ENCODE measurements at regions not wholly inside any gene's neighbourhood (a gene's known extent, or its start where the extent isn't known, plus 50 kb on each side); places are given as distances from the start of the nearest gene placed in this dataset.

DNA sequence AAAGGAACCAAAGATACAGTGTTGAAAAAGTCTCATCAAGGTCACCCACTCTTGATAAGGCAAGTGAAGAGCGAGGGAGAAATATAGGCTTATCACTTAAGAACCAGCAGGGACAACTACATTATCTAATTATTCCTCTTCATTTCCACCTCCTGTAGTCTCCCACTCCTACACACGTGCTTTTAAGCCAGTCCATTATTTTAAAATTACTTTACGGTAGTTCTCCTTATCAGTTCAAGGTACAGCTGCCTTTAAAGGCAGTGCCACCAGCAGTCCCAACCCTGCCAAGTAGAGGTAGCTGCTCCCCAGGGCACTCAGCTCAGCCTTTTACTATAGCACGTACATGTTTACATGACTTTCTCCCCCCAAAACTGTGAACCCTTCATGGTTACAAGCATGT, 161.5 kb upstream of the BLID start:
- Histone ChIP-seq H3K4me1 (ENCODE audit: control insufficient read depth in 1 of 2, insufficient read depth in 2 of 2, low read length in 2 of 2) (no peaks in the 10 kb centered on the region), H3K4me3 (replicated peaks in 1 of 2; ENCODE audit: low read depth in 1 of 2, low read length in 2 of 2) (no peak overlapping the region), H4K20me1 (ENCODE audit: insufficient read depth) (no peaks in the 10 kb centered on the region), H3K9me3 (ENCODE audit: control insufficient read depth in 1 of 2, insufficient read depth in 1 of 2, low read depth in 1 of 2, low read length in 2 of 2) (no peaks in the 10 kb centered on the region), H3K4me2 (ENCODE audit: low read length) (no peak overlapping the region), H3K9ac (ENCODE audit: low read length) (no peak overlapping the region), H3K27me3 (ENCODE audit: insufficient read depth, low read length) (no peaks in the 10 kb centered on the region), H3K36me3 (ENCODE audit: control insufficient read depth in 1 of 2, insufficient read depth in 2 of 2, low read length in 2 of 2) (no peaks in the 10 kb centered on the region), H3K27ac (ENCODE audit: low read depth, low read length) (no peak overlapping the region), H3K9me2 (ENCODE audit: insufficient read depth) (no peaks in the 10 kb centered on the region), H3K79me2 (ENCODE audit: insufficient read depth, low read length) (no peaks in the 10 kb centered on the region), H2AFZ (ENCODE audit: low read depth, low read length, poor library complexity, severe bottlenecking) (no peak overlapping the region)
- no peak for ATAC-seq
- intact Hi-C loops (cut with micrococcal nuclease): no loop called here
- BruUV-seq (replicated peaks): no TSS peak
- RAD21 ChIA-PET (ENCODE audit: low non-redundant PET in 1 of 2, low total read pairs in 2 of 2, uncharacterized antibody in 2 of 2, unreplicated experiment in 2 of 2): no interaction called here
- TF ChIP-seq ZNF274 (IDR thresholded peaks at IDR 0.05; ENCODE audit: low read depth, low read length): no peak
- TF ChIP-seq EGR1 (IDR thresholded peaks at IDR 0.05; ENCODE audit: low read depth): no peak
- no peak for TF ChIP-seq POLR2AphosphoS5 (IDR thresholded peaks at IDR 0.05; ENCODE audit: low read depth, low read length)
- no peak for TF ChIP-seq CBX3 (IDR thresholded peaks at IDR 0.05; ENCODE audit: low read depth)
- no peak for TF ChIP-seq RAD21 (IDR thresholded peaks at IDR 0.05; ENCODE audit: low read depth)
- TF ChIP-seq ELF1 (IDR thresholded peaks at IDR 0.05; ENCODE audit: borderline replicate concordance, low read depth): no peak
- TF ChIP-seq SP1 (IDR thresholded peaks at IDR 0.05; ENCODE audit: low read depth): no peak
- CTCF ChIA-PET: no interaction called here
- POLR2A ChIA-PET: no interaction called here
- DNase-seq (ENCODE audit: low read depth, low spot score): no peak

DNA sequence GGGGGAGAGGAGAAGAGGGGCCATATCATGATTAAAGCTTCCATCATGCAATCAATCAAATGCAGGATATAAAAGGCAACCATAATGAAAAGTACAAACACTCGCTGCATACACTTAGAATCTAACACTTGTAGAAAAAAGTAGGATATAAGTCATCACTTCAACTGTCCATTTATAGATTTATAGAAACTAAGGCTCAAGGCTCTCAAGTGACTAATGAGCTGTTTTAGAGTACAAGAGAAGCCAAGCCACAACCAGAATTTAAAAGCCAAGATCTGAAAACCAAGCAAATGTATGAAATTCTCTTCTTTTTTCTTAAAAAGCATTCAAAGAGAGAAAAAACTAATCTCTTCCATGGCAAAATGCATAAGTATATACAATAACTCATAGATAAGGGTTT, 160.2 kb upstream of the BLID start:
- ATAC-seq: no peak
- ChIA-PET RAD21 (ENCODE audit: low non-redundant PET in 1 of 2, low total read pairs in 2 of 2, uncharacterized antibody in 2 of 2, unreplicated experiment in 2 of 2) (no interaction called here), POLR2A (no interaction called here), CTCF (no interaction called here)
- no peaks in the 10 kb centered on the region for H3K36me3 ChIP-seq (ENCODE audit: control insufficient read depth in 1 of 2, insufficient read depth in 2 of 2, low read length in 2 of 2)
- intact Hi-C loops (cut with micrococcal nuclease): no loop called here
- no peak overlapping the region for H2AFZ ChIP-seq (ENCODE audit: low read depth, low read length, poor library complexity, severe bottlenecking)
- no peak for TF ChIP-seq EGR1 (IDR thresholded peaks at IDR 0.05; ENCODE audit: low read depth)
- TF ChIP-seq, protein P1, sequence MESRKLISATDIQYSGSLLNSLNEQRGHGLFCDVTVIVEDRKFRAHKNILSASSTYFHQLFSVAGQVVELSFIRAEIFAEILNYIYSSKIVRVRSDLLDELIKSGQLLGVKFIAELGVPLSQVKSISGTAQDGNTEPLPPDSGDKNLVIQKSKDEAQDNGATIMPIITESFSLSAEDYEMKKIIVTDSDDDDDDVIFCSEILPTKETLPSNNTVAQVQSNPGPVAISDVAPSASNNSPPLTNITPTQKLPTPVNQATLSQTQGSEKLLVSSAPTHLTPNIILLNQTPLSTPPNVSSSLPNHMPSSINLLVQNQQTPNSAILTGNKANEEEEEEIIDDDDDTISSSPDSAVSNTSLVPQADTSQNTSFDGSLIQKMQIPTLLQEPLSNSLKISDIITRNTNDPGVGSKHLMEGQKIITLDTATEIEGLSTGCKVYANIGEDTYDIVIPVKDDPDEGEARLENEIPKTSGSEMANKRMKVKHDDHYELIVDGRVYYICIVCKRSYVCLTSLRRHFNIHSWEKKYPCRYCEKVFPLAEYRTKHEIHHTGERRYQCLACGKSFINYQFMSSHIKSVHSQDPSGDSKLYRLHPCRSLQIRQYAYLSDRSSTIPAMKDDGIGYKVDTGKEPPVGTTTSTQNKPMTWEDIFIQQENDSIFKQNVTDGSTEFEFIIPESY (IDR thresholded peaks at IDR 0.05; ENCODE audit: extremely low read depth, insufficient replicate concordance, low read length): no peak
- no peak for TF ChIP-seq CBX3 (IDR thresholded peaks at IDR 0.05; ENCODE audit: low read depth)
- TF ChIP-seq, protein P2, sequence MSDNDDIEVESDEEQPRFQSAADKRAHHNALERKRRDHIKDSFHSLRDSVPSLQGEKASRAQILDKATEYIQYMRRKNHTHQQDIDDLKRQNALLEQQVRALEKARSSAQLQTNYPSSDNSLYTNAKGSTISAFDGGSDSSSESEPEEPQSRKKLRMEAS (IDR thresholded peaks at IDR 0.05): no peak
- TF ChIP-seq, protein P3, sequence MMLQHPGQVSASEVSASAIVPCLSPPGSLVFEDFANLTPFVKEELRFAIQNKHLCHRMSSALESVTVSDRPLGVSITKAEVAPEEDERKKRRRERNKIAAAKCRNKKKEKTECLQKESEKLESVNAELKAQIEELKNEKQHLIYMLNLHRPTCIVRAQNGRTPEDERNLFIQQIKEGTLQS (IDR thresholded peaks at IDR 0.05): no peak
- TF ChIP-seq POLR2A (IDR thresholded peaks at IDR 0.05; ENCODE audit: borderline replicate concordance, extremely low read depth, insufficient read depth, insufficient read length): no peak
- TF ChIP-seq TCF7L2 (IDR thresholded peaks at IDR 0.05; ENCODE audit: borderline replicate concordance, extremely low read depth, insufficient read depth, insufficient read length): no peak
- TF ChIP-seq EZH2phosphoT487 (IDR thresholded peaks at IDR 0.05; ENCODE audit: borderline replicate concordance): no peak
- TF ChIP-seq ZFX (IDR thresholded peaks at IDR 0.05): no peak
- TF ChIP-seq JUND (IDR thresholded peaks at IDR 0.05): no peak
- TF ChIP-seq CEBPB (IDR thresholded peaks at IDR 0.05; ENCODE audit: low read depth): no peak
- no peak for TF ChIP-seq CTCF (IDR thresholded peaks at IDR 0.05 in 2 of 3, conservative IDR thresholded peaks at IDR 0.05 in 1 of 3; ENCODE audit: borderline replicate concordance in 1 of 3, insufficient read depth in 1 of 3, low read depth in 2 of 3, low read length in 2 of 3)
- no peak for TF ChIP-seq SRF (IDR thresholded peaks at IDR 0.05; ENCODE audit: low read depth)
- TF ChIP-seq SIN3A (IDR thresholded peaks at IDR 0.05; ENCODE audit: low read depth): no peak
- no peak for TF ChIP-seq POLR2AphosphoS5 (IDR thresholded peaks at IDR 0.05; ENCODE audit: low read depth, low read length)
- H3K4me3 ChIP-seq (replicated peaks in 1 of 2; ENCODE audit: low read depth in 1 of 2, low read length in 2 of 2): no peak overlapping the region
- no peaks in the 10 kb centered on the region for H3K9me2 ChIP-seq (ENCODE audit: insufficient read depth)
- no peaks in the 10 kb centered on the region; a peak in 2 of 4 replicates for H3K4me1 ChIP-seq (ENCODE audit: control insufficient read depth in 1 of 2, insufficient read depth in 2 of 2, low read length in 2 of 2)
- BruUV-seq (replicated peaks): no TSS peak
- no peak for DNase-seq (ENCODE audit: low read depth, low spot score)
- no peak overlapping the region for H3K9ac ChIP-seq (ENCODE audit: low read length)
- no peaks in the 10 kb centered on the region for H3K79me2 ChIP-seq (ENCODE audit: insufficient read depth, low read length)
- no peak overlapping the region for H3K27ac ChIP-seq (ENCODE audit: low read depth, low read length)
- H3K9me3 ChIP-seq (ENCODE audit: control insufficient read depth in 1 of 2, insufficient read depth in 1 of 2, low read depth in 1 of 2, low read length in 2 of 2): no peaks in the 10 kb centered on the region
- H3K27me3 ChIP-seq (ENCODE audit: insufficient read depth, low read length): no peaks in the 10 kb centered on the region
- H4K20me1 ChIP-seq (ENCODE audit: insufficient read depth): no peaks in the 10 kb centered on the region
- H3K4me2 ChIP-seq (ENCODE audit: low read length): no peak overlapping the region

All from HCT116 (cell line).